ENCODE measurements at regions not wholly inside any gene's neighbourhood (a gene's known extent, or its start where the extent isn't known, plus 50 kb on each side); places are given as distances from the start of the nearest gene placed in this dataset.

DNA sequence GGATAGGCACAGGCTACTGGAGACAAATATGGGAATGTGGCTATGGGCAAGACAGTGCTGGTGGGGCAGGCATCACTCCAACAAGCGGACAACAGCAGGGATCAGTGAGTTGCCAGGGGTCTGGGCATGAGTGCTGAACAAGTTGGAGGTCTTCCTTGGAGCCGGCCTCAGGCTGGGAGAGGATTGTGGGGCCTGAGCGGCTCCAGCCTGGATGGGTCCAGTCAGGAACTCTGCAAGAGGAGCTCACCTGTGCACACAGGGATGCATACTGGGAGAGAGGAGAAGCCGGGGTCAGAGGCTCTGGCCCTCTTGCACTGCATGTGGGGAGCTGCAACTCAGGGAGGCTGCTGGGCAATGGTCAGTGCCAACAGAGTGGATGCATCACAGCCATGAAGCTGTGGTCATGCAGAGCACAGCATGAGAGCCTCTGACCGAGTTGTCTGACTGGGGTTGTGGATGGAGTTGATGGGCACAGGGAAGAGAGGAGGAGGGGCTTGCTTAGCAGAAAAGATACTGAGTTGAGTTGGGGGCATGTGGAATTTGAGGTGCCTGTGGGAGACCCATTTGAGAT is 204.0 kb upstream of the ZNF32 start:
- TF ChIP-seq POLR2A (IDR thresholded peaks at IDR 0.05; ENCODE audit: low read length) (no peak), KDM1A (IDR thresholded peaks at IDR 0.05; ENCODE audit: low read depth) (no peak), EHF (CRISPR knock-in tag; IDR thresholded peaks at IDR 0.05) (no peak), SMC3 (IDR thresholded peaks at IDR 0.05) (no peak), JUN (IDR thresholded peaks at IDR 0.05) (no peak), EP300 (IDR thresholded peaks at IDR 0.05) (no peak), NR3C1 (IDR thresholded peaks at IDR 0.05) (no peak), MAZ (IDR thresholded peaks at IDR 0.05; ENCODE audit: borderline replicate concordance, low read depth, low read length) (no peak), SREBF2 (IDR thresholded peaks at IDR 0.05) (no peak)
- TF ChIP-seq, protein P1, sequence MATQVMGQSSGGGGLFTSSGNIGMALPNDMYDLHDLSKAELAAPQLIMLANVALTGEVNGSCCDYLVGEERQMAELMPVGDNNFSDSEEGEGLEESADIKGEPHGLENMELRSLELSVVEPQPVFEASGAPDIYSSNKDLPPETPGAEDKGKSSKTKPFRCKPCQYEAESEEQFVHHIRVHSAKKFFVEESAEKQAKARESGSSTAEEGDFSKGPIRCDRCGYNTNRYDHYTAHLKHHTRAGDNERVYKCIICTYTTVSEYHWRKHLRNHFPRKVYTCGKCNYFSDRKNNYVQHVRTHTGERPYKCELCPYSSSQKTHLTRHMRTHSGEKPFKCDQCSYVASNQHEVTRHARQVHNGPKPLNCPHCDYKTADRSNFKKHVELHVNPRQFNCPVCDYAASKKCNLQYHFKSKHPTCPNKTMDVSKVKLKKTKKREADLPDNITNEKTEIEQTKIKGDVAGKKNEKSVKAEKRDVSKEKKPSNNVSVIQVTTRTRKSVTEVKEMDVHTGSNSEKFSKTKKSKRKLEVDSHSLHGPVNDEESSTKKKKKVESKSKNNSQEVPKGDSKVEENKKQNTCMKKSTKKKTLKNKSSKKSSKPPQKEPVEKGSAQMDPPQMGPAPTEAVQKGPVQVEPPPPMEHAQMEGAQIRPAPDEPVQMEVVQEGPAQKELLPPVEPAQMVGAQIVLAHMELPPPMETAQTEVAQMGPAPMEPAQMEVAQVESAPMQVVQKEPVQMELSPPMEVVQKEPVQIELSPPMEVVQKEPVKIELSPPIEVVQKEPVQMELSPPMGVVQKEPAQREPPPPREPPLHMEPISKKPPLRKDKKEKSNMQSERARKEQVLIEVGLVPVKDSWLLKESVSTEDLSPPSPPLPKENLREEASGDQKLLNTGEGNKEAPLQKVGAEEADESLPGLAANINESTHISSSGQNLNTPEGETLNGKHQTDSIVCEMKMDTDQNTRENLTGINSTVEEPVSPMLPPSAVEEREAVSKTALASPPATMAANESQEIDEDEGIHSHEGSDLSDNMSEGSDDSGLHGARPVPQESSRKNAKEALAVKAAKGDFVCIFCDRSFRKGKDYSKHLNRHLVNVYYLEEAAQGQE (IDR thresholded peaks at IDR 0.05), result no peak
- TF ChIP-seq, protein P2, sequence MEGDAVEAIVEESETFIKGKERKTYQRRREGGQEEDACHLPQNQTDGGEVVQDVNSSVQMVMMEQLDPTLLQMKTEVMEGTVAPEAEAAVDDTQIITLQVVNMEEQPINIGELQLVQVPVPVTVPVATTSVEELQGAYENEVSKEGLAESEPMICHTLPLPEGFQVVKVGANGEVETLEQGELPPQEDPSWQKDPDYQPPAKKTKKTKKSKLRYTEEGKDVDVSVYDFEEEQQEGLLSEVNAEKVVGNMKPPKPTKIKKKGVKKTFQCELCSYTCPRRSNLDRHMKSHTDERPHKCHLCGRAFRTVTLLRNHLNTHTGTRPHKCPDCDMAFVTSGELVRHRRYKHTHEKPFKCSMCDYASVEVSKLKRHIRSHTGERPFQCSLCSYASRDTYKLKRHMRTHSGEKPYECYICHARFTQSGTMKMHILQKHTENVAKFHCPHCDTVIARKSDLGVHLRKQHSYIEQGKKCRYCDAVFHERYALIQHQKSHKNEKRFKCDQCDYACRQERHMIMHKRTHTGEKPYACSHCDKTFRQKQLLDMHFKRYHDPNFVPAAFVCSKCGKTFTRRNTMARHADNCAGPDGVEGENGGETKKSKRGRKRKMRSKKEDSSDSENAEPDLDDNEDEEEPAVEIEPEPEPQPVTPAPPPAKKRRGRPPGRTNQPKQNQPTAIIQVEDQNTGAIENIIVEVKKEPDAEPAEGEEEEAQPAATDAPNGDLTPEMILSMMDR (IDR thresholded peaks at IDR 0.05), result no peak
- TF ChIP-seq, protein P3, sequence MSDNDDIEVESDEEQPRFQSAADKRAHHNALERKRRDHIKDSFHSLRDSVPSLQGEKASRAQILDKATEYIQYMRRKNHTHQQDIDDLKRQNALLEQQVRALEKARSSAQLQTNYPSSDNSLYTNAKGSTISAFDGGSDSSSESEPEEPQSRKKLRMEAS (IDR thresholded peaks at IDR 0.05), result no peak
- TF ChIP-seq, protein P4, sequence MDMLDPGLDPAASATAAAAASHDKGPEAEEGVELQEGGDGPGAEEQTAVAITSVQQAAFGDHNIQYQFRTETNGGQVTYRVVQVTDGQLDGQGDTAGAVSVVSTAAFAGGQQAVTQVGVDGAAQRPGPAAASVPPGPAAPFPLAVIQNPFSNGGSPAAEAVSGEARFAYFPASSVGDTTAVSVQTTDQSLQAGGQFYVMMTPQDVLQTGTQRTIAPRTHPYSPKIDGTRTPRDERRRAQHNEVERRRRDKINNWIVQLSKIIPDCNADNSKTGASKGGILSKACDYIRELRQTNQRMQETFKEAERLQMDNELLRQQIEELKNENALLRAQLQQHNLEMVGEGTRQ (IDR thresholded peaks at IDR 0.05), result no peak
